NB4 (cell line): ENCODE measurements at regions not wholly inside any gene's neighbourhood (a gene's known extent, or its start where the extent isn't known, plus 50 kb on each side); places are given as distances from the start of the nearest gene placed in this dataset.

Source experiments
- DNase-seq: peaks from one replicate; pipeline ENCODE4 v3.0.0; 2010; ENCODE audit warnings: low read depth
- H3K4me3 ChIP-seq: one replicate; pipeline ENCODE4 v1.5.1; 2011; ENCODE audit warnings: mild to moderate bottlenecking, low read depth, low read length, moderate library complexity
- MYC ChIP-seq: IDR thresholded peaks from 2 replicates; pipeline ENCODE4 v1.6.1; 2011; ENCODE audit warnings: low read depth, low read length
- POLR2A ChIP-seq: IDR thresholded peaks from 2 replicates; pipeline ENCODE4 v1.6.1; 2011; ENCODE audit warnings: mild to moderate bottlenecking; ENCODE audit not compliant: insufficient read length; ENCODE audit errors: extremely low read depth
- TF ChIP-seq, protein P1 (sequence below): IDR thresholded peaks from one replicate; pipeline ENCODE4 v1.5.1; 2012; ENCODE audit warnings: low read depth, low read length
- TF ChIP-seq, protein P2 (sequence below): IDR thresholded peaks from 2 replicates; pipeline ENCODE4 v1.6.1; 2011; ENCODE audit warnings: low read depth, low read length

DNA sequence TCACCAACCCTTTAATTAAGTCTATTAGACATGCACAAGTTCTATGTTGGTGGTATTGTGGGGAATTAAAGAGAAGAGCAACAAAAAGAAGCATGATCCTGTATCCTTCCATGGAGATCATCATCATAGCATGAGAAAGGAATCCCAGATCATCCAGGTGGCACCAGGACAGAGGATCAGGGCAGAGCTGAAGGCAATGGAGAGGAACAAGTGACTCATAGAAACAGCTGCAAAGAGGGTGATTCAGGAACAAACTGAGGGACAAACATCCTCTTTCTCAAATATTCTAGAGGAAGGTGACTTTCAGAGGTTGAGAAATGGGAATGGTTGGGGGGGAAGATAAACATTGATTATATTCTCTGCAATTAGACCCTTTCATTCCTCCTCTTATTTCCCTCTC lies 105.5 kb upstream of the OTUD4 start:
- no peak for DNase-seq
- H3K4me3 ChIP-seq: no peak overlapping the region
- TF ChIP-seq, protein P1, sequence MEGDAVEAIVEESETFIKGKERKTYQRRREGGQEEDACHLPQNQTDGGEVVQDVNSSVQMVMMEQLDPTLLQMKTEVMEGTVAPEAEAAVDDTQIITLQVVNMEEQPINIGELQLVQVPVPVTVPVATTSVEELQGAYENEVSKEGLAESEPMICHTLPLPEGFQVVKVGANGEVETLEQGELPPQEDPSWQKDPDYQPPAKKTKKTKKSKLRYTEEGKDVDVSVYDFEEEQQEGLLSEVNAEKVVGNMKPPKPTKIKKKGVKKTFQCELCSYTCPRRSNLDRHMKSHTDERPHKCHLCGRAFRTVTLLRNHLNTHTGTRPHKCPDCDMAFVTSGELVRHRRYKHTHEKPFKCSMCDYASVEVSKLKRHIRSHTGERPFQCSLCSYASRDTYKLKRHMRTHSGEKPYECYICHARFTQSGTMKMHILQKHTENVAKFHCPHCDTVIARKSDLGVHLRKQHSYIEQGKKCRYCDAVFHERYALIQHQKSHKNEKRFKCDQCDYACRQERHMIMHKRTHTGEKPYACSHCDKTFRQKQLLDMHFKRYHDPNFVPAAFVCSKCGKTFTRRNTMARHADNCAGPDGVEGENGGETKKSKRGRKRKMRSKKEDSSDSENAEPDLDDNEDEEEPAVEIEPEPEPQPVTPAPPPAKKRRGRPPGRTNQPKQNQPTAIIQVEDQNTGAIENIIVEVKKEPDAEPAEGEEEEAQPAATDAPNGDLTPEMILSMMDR: no peak
- TF ChIP-seq MYC (no peak), POLR2A (no peak)
- TF ChIP-seq, protein P2, sequence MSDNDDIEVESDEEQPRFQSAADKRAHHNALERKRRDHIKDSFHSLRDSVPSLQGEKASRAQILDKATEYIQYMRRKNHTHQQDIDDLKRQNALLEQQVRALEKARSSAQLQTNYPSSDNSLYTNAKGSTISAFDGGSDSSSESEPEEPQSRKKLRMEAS: no peak

DNA sequence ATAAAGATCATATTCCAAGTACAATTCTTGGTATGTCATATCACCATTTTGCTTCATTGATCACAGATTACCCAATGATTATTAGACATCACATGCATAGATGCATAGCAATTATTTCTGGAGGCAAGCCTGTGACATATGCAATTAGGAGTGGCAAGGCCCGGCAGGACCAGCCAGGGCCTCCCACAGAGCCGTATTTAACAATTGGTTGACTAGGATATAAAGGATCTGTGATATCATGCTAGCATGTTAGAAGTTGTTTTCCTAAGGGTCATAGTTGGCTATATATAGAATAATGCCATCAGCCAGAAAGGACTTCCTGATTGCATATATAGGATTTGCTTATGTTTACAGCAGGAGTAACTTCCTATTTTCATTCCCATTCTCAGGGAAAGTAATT lies 103.5 kb upstream of the OTUD4 start:
- no peak overlapping the region for H3K4me3 ChIP-seq
- TF ChIP-seq POLR2A: no peak
- TF ChIP-seq MYC: no peak
- TF ChIP-seq, protein P1: no peak
- TF ChIP-seq, protein P2: no peak
- no peak for DNase-seq

DNA sequence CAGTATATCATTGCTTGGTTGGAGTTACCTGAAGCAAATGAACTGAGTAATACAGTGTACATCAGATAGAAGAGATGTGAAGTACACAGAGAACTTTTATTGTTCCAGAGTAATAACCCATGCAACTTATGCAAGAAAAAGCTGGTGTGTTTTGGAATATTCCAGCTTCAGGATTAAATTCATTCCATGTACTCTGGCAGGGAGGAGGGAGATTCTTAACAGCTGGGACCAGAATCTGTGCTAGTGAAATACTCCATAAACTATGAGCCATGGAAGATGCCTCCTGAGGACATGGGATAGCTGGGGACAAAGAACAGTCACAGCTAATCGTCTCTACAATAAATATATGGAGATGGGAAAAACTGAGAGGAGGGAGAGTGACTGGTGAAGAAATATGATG lies 101.6 kb upstream of the OTUD4 start:
- TF ChIP-seq POLR2A: no peak

DNA sequence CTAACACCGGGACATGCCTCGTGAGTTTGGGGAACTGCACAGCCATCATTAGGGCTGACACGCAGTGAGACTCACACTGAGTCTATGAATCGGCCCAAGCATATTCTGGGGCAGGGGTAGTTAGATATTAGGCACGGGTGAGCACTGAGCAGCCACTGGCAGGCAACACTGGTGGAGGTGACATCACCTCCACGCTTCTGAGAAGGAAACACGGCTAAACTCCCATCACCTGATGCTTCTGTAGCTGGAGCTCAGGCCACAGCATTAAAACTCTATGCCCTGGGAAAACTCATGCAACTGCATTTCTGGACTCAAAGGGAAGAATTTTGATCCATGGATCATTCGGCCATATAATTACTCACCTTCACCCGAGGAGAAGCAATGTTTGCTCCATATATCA lies 100.8 kb upstream of the OTUD4 start:
- H3K4me3 ChIP-seq: no peak overlapping the region
- TF ChIP-seq MYC (no peak), POLR2A (no peak)
- TF ChIP-seq, protein P1: no peak
- TF ChIP-seq, protein P2: no peak
- no peak for DNase-seq

More for the DNA sequence above, 101.6 kb upstream of the OTUD4 start:
- no peak overlapping the region for H3K4me3 ChIP-seq
- DNase-seq: no peak

DNA sequence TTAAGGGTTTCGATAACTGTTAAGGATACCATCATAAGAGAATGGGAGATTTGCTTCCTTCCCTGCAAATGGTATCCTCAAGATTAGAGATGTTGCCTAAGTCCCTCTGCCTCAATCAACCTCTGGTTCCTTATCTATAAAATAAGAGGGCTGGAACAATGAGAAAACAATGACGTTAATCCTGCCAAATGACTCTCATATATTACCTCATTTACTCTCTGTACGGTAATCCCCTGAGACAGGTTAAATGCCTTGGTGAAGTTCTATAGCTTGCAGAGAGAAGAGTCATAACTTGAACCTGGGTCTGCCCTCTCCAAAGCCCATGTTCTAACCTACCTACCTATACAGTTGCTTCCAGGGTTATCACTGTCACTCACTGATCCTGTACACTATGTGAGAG lies 100.2 kb upstream of the OTUD4 start:
- no peak for DNase-seq
- no peak overlapping the region for H3K4me3 ChIP-seq
- TF ChIP-seq, protein P2: no peak
- TF ChIP-seq MYC: no peak
- TF ChIP-seq, protein P1: no peak
- no peak for TF ChIP-seq POLR2A

DNA sequence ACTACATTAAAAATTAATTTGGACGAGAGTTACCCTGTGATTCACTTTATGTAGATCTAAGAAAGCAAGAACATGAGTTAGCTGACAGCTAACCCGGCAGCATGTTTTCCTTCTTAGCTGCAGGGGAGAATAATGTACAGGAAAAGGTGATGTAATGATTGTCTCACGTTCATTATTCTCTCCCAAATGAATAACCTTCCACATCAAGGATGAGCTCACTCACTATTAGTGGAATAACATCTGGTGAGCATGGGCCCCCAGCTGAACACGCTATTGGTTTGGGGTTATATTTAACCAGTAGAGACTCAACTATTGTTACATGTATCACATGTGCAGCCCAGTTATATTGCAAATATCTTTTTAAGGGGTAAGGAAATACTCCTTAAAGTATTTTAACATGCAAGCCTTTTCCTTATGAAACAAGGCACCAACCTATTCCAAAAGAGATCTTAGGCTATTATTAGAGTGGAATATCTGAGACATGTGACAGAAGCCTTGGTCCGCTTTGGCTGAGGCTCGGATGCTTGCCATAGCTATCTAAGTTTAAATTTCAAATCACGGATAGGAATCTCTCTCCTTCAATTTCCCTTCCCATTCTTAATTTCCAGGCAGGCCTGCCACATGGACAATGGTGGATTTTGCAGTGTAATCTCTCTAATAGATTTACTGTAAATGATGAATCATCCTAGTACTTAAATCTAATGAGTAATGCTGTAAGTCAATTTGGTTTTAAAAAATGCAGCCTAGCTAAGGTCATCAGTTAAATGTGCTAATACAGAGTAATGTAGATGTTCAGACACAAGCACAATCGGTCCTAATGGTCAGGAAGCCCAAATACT lies 99.0 kb upstream of the OTUD4 start:
- TF ChIP-seq MYC (no peak), POLR2A (no peak)
- TF ChIP-seq, protein P2: no peak
- TF ChIP-seq, protein P1: no peak
- H3K4me3 ChIP-seq: no peak overlapping the region
- no peak for DNase-seq
